GM13976 (cell line): ENCODE measurements at regions not wholly inside any gene's neighbourhood (a gene's known extent, or its start where the extent isn't known, plus 50 kb on each side); places are given as distances from the start of the nearest gene placed in this dataset.

ENCODE experiments used
- DNase-seq: peaks from one replicate; pipeline ENCODE4 v3.0.0; 2012; ENCODE audit warnings: low spot score
- CTCF ChIP-seq: IDR thresholded peaks from 2 replicates; pipeline ENCODE4 v1.5.1; 2012; ENCODE audit warnings: borderline replicate concordance, mild to moderate bottlenecking; ENCODE audit not compliant: insufficient read depth; ENCODE audit errors: extremely low read depth, missing control alignments, control extremely low read depth
- in situ Hi-C: fragments of 300-500 bp; cut with MboI; formaldehyde crosslinking; loops from one replicate; pipeline ENCODE4 v1.12.0; 2022; ENCODE audit warnings: low sequenced_read_pairs, mixed read lengths, inconsistent platforms; ENCODE audit not compliant: unreplicated experiment

- no peak for DNase-seq
- TF ChIP-seq CTCF: no peak
- in situ Hi-C loops: no loop called here
Observed at GRCh38 chr3:178291574-178292370, 244.5 kb upstream of the KCNMB2 start.

DNA sequence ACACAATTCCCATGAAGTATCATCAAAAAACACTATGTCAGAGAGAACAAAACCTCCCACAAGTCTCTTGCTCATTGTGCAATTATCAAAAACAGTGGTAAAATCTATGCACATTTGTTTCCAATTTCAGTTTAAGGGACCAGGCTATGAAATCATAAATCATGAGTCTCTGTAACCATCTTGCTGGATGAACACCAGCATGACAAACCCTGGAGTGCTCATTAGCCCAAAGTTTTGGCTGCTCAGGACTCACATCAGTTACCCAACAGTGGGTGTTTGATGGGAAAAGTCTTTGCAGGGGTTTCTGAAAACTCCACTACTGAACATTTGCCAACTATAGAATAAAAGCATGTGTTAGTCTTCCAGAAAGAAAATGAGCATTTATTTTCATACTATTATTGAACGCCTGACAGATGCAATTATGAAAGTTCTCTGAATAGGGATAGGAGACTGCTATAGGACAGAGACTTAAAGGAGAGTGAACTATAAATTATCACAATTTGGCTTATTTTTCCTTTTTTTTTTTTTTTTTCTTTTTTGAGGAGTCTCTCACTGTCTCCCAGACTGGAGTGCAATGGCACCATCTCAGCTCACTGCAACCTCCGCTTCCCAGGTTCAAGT, 240.8 kb upstream of the KCNMB2 start:
- no peak for DNase-seq
- TF ChIP-seq CTCF: no peak
- in situ Hi-C loops: no loop called here

DNA sequence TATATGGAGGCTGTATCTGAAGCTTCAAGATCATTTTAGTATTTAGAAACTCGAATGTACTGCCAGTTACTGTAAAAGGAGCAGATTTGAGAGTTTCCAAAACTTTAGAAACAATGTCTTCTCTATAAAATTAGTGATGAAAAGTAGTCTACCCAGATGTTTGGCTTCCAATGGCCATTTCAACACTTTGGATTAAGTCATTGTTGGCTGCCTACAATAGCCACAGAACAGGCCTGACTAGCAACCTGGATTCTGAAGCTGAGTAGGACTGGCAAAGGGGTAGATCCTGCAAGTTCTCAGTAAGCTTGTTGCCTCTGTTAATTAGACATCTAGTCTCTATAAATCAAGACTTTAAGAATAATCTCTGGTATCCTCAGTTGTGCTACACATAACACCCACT, 239.0 kb upstream of the KCNMB2 start:
- in situ Hi-C loops: no loop called here
- no peak for DNase-seq

GRCh38 chr3:178297740-178298139, 238.5 kb upstream of the KCNMB2 start:
- in situ Hi-C loops: no loop called here
- no peak for TF ChIP-seq CTCF
- no peak for DNase-seq

More for the DNA sequence above, 239.0 kb upstream of the KCNMB2 start:
- TF ChIP-seq CTCF: no peak

- in situ Hi-C loops: no loop called here
- TF ChIP-seq CTCF: no peak
- DNase-seq: no peak
Observed at GRCh38 chr3:178300441-178300959, 235.7 kb upstream of the KCNMB2 start.

DNA sequence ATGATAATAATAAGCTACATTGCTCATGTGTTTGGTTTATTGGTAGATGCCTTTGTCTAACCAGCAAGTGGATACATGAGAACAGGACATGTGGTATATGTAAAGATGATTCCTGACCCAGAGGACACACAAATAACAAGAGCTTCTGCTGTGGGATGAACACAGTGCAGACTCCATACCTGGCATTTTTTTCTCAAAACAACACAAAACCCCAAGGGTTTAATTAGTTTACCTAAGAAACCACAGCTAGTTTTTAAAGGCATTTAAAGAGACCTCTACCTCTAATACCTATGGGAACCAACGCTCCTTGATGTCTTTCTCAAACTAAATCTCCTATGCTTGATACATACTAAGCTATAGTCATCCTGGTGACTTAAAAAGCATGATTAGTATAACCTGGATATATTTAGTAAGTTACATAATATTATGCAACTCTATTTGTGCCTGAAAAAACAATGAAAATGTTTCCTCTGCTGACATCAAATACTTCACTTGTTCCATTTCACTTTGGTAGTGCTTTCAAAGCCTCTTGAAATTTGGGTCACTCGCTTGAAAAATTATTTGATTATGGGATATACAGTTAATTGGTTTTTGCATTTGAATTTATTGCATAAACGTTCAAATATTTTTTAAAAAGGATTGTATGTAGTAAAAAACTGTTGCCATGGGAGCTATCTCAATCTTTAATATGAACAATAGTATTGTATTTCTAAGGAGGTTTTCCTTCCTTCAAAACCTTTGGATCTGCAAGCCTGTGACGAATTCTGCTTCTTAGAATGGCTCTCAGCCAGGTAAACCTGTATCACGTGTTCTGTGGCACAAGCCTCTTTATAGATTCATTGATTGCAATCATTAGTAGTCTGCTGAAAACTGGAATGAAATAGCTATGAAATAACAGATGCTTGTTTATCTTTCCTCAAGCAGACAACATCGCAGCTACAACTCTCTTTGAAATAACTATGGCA, 233.0 kb upstream of the KCNMB2 start:
- no peak for DNase-seq
- TF ChIP-seq CTCF: no peak
- in situ Hi-C loops: no loop called here
